NCI-H226 (cell line): ENCODE measurements at regions not wholly inside any gene's neighbourhood (a gene's known extent, or its start where the extent isn't known, plus 50 kb on each side); places are given as distances from the start of the nearest gene placed in this dataset.
A peak's percentile ranks its signal among the peaks of the same experiment; 100 is the strongest.

Experiments
- DNase-seq: peaks from one replicate; pipeline ENCODE4 v3.0.0-alpha.2; 2015

DNA sequence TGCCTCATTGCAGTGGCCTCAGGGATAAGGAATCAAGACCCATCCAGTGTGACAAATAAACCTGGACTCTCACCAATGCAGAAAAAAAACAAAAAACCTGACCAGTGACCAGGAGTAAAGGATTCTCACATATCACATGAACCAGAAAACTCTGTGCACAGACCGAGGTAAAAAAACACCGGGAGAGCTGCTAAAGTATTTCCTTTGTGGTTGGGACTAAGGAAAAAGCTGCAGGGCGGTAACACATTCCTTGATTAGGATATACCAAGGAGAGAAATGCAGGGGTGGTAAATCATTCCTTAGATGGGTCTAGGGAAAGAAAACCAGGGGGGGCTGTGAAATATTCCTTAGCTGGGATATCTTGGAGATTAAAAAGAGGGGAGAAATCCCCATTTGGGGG lies 64.8 kb upstream of the ZNF85 start:
- peak; percentile 10 for DNase-seq

DNA sequence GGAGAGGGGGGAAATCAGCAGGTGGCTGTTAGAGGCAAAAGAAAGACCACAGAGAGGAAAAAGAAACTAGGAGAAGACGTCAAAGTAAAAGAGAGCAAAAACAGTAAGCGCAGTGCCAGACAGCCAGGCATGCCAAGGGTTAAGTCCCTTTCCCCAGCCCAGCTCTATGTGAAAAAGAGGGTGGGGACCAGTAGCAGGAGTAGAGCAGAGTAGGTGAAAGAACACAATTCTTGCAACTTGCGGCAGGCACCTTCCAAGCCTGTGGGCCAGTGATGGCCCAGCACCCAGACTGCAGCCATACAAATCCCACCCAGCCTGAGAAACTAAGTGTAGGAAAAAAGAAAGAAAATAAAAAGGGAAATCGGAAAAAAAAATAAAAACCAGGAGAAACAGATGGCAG lies 64.2 kb upstream of the ZNF85 start:
- DNase-seq = no peak

DNA sequence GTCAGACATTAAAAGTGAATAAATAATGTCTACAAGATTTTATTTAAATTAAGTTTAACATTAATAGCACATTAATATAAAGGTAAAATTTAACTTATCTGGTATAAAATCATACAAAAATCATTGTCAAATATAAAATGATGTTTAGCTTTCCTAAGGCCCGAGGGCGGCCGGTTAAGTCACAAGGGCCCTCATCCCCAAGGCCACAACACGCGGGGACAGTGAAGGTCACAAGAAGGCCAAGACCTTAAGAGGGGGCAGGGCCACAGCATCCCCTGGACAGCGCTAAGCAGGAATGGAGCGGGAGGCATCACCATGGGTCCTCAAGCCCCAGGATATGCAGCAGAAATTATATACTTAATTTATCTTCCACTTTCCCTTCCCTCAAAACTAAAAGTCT lies 62.7 kb upstream of the ZNF85 start:
- DNase-seq = no peak

GRCh38 chr19:20863176-20863575 lies 59.9 kb upstream of the ZNF85 start:
- DNase-seq = no peak
